Left lung (tissue), 4 donors: ENCODE measurements at regions not wholly inside any gene's neighbourhood (a gene's known extent, or its start where the extent isn't known, plus 50 kb on each side); places are given as distances from the start of the nearest gene placed in this dataset.

Experiments
- ATAC-seq: fragments of 200-7000 bp; cut with Tn5 transposase; one replicate; pipeline ENCODE4 v1.9.1; 2020; ENCODE audit warnings: moderate library complexity
- DNase-seq, 4 donors: peaks; one replicate each; pipeline ENCODE4 v3.0.0-alpha.2; 2013 to 2020
- H3K27ac ChIP-seq, 2 donors: fragments of 200-600 bp; sonication (generic) in 1 of 2; one replicate each; pipeline versions ENCODE4 v1.5.0 to v1.8.0; 2020 to 2021
- H3K27me3 ChIP-seq, 2 donors: fragments of 200-600 bp; sonication (generic) in 1 of 2; one replicate each; pipeline versions ENCODE4 v1.5.0 to v1.8.0; 2020 to 2021
- H3K36me3 ChIP-seq, 2 donors: fragments of 200-600 bp; sonication (generic) in 1 of 2; one replicate each; pipeline versions ENCODE4 v1.5.0 to v1.8.0; 2020 to 2021
- H3K4me1 ChIP-seq, 2 donors: fragments of 200-600 bp; one replicate each; pipeline ENCODE4 v1.8.0; 2021
- H3K4me3 ChIP-seq, 2 donors: fragments of 200-600 bp; sonication (generic) in 1 of 2; one replicate each; pipeline versions ENCODE4 v1.5.0 to v1.8.0; 2020 to 2021; ENCODE audit warnings: mild to moderate bottlenecking in 1 of 2
- H3K9me3 ChIP-seq, 2 donors: fragments of 200-600 bp; sonication (generic) in 1 of 2; one replicate each; pipeline versions ENCODE4 v1.5.0 to v1.8.0; 2020 to 2021
- CTCF ChIP-seq, 2 donors: fragments of 200-600 bp; sonication (generic) in 1 of 2; IDR thresholded peaks; one replicate each; pipeline versions ENCODE4 v1.5.0 to v1.8.0; 2021; ENCODE audit warnings: antibody characterized with exemption in 2 of 2
- intact Hi-C, 2 donors: fragments of 100-400 bp; cut with DNase I; formaldehyde crosslinking; loops; one replicate each; pipeline versions ENCODE4 v1.11.2 to v1.14.2; 2022
- donor health status: DM: no; HTN: yes; CAD: no.
- donor health status: DM: no; HTN: no; CAD: no.

GRCh38 chr6:80932359-80932758 is 820.1 kb downstream of the TENT5A start:
- TF ChIP-seq CTCF (IDR thresholded peaks at IDR 0.05), result no peak

GRCh38 chr6:80930376-80930775 is 822.1 kb downstream of the TENT5A start:
- no peak overlapping the region for H3K27ac ChIP-seq
- H3K36me3 ChIP-seq, result no peaks in the 10 kb centered on the region
- no peaks in the 10 kb centered on the region for H3K4me1 ChIP-seq
- peaks cover 0 to 12% of the 10 kb centered on the region in 2 donors for H3K9me3 ChIP-seq
- no peak for DNase-seq
- intact Hi-C loops, result no loop called here
- H3K27me3 ChIP-seq, result no peaks in the 10 kb centered on the region
- no peak for TF ChIP-seq CTCF (IDR thresholded peaks at IDR 0.05)
- H3K4me3 ChIP-seq, result no peak overlapping the region
- ATAC-seq, result no peak

More at GRCh38 chr6:80932359-80932758, 820.1 kb downstream of the TENT5A start:
- Histone ChIP-seq H3K36me3 (no peaks in the 10 kb centered on the region), H3K4me1 (no peaks in the 10 kb centered on the region), H3K9me3 (peaks cover 0 to 18% of the 10 kb centered on the region in 2 donors), H3K4me3 (no peak overlapping the region), H3K27me3 (no peaks in the 10 kb centered on the region), H3K27ac (no peak overlapping the region)
- ATAC-seq (no peak), DNase-seq (no peak)
- intact Hi-C loops, result no loop called here

GRCh38 chr6:80923816-80924215 is 817.3 kb downstream of the BCKDHB start:
- Histone ChIP-seq H3K4me1 (no peaks in the 10 kb centered on the region), H3K36me3 (no peaks in the 10 kb centered on the region), H3K4me3 (no peak overlapping the region), H3K9me3 (peaks cover 0 to 7% of the 10 kb centered on the region in 2 donors), H3K27ac (no peak overlapping the region), H3K27me3 (no peaks in the 10 kb centered on the region)
- no peak for ATAC-seq
- no peak for DNase-seq
- TF ChIP-seq CTCF (IDR thresholded peaks at IDR 0.05), result no peak
- intact Hi-C loops, result no loop called here

GRCh38 chr6:80922916-80923455 is 816.5 kb downstream of the BCKDHB start:
- Histone ChIP-seq H3K9me3 (peaks cover 0 to 8% of the 10 kb centered on the region in 2 donors), H3K4me3 (no peak overlapping the region), H3K27ac (no peak overlapping the region), H3K27me3 (no peaks in the 10 kb centered on the region), H3K4me1 (no peaks in the 10 kb centered on the region), H3K36me3 (no peaks in the 10 kb centered on the region)
- ATAC-seq, result no peak
- no peak for TF ChIP-seq CTCF (IDR thresholded peaks at IDR 0.05)
- intact Hi-C loops, result no loop called here
- no peak for DNase-seq

GRCh38 chr6:80921861-80922460 is 815.5 kb downstream of the BCKDHB start:
- no peak for TF ChIP-seq CTCF (IDR thresholded peaks at IDR 0.05)
- no peaks in the 10 kb centered on the region for H3K36me3 ChIP-seq
- no peak overlapping the region for H3K4me3 ChIP-seq
- no peak for DNase-seq
- ATAC-seq, result no peak
- H3K27ac ChIP-seq, result no peak overlapping the region
- no peaks in the 10 kb centered on the region for H3K27me3 ChIP-seq
- H3K9me3 ChIP-seq, result peaks cover 0 to 6% of the 10 kb centered on the region in 2 donors
- no peaks in the 10 kb centered on the region for H3K4me1 ChIP-seq
- intact Hi-C loops, result no loop called here
